ENCODE measurements at regions not wholly inside any gene's neighbourhood (a gene's known extent, or its start where the extent isn't known, plus 50 kb on each side); places are given as distances from the start of the nearest gene placed in this dataset.

DNA sequence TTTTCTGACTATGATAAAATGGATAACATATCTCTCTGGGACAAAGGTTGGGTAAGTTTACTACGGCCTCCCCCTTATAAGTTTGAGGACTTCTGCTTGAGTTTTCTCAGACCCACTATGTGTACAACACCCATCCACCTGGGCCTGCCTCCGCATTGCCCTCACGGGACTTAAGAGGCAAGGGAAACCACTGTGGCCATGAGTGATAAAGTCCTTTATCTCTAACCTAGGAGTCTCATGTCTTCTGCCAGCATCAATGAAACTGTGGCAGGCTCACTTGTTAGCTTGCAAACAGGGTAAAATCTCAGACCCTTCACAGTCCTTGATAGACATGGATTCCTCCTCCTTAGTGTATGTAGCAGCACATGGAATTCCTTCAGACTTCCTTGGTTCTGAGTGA, 173.4 kb upstream of the MYLIP start:
- no peak overlapping the region for H3K27ac Mint-ChIP-seq (ENCODE audit: unreplicated experiment)
- BruUV-seq (replicated peaks), result no TSS peak
- no peak for TF ChIP-seq CTCF (IDR thresholded peaks at IDR 0.05; ENCODE audit: unreplicated experiment)
- no peak overlapping the region for H3K4me3 Mint-ChIP-seq (ENCODE audit: low read depth, unreplicated experiment)
- intact Hi-C loops (cut with micrococcal nuclease; ENCODE audit: unreplicated experiment), result no loop called here
- no peak for DNase-seq
- H3K4me1 Mint-ChIP-seq (ENCODE audit: low read depth, unreplicated experiment), result peaks cover 23% of the 10 kb centered on the region
- CTCF ChIA-PET, result no interaction called here
- H3K27me3 Mint-ChIP-seq (ENCODE audit: unreplicated experiment), result no peaks in the 10 kb centered on the region
- H3K9me3 Mint-ChIP-seq (ENCODE audit: low read depth, unreplicated experiment), result no peaks in the 10 kb centered on the region
- no peaks in the 10 kb centered on the region for H3K36me3 Mint-ChIP-seq (ENCODE audit: insufficient read depth, unreplicated experiment)

GRCh38 chr6:15953152-15953880, 175.6 kb upstream of the MYLIP start:
- no peak for DNase-seq
- H3K4me3 Mint-ChIP-seq (ENCODE audit: low read depth, unreplicated experiment), result no peak overlapping the region
- no peak for TF ChIP-seq CTCF (IDR thresholded peaks at IDR 0.05; ENCODE audit: unreplicated experiment)
- H3K27ac Mint-ChIP-seq (ENCODE audit: unreplicated experiment), result no peak overlapping the region
- H3K27me3 Mint-ChIP-seq (ENCODE audit: unreplicated experiment), result no peaks in the 10 kb centered on the region
- peaks cover 35% of the 10 kb centered on the region for H3K4me1 Mint-ChIP-seq (ENCODE audit: low read depth, unreplicated experiment)
- intact Hi-C loops (cut with micrococcal nuclease; ENCODE audit: unreplicated experiment), result no loop called here
- no peaks in the 10 kb centered on the region for H3K9me3 Mint-ChIP-seq (ENCODE audit: low read depth, unreplicated experiment)
- H3K36me3 Mint-ChIP-seq (ENCODE audit: insufficient read depth, unreplicated experiment), result no peaks in the 10 kb centered on the region
- CTCF ChIA-PET, result no interaction called here
- BruUV-seq (replicated peaks), result no TSS peak

- H3K9me3 Mint-ChIP-seq (ENCODE audit: low read depth, unreplicated experiment), result no peaks in the 10 kb centered on the region
- H3K27me3 Mint-ChIP-seq (ENCODE audit: unreplicated experiment), result no peaks in the 10 kb centered on the region
- H3K4me3 Mint-ChIP-seq (ENCODE audit: low read depth, unreplicated experiment), result no peak overlapping the region
- intact Hi-C loops (cut with micrococcal nuclease; ENCODE audit: unreplicated experiment), result no loop called here
- TF ChIP-seq CTCF (IDR thresholded peaks at IDR 0.05; ENCODE audit: unreplicated experiment), result no peak
- no peak overlapping the region for H3K27ac Mint-ChIP-seq (ENCODE audit: unreplicated experiment)
- peaks cover 35% of the 10 kb centered on the region for H3K4me1 Mint-ChIP-seq (ENCODE audit: low read depth, unreplicated experiment)
- BruUV-seq (replicated peaks), result no TSS peak
- CTCF ChIA-PET, result no interaction called here
- H3K36me3 Mint-ChIP-seq (ENCODE audit: insufficient read depth, unreplicated experiment), result no peaks in the 10 kb centered on the region
- no peak for DNase-seq
Measured at GRCh38 chr6:15952231-15953151, 176.4 kb upstream of the MYLIP start.

- DNase-seq, result no peak
Measured at GRCh38 chr6:15950962-15951569, 177.8 kb upstream of the MYLIP start.

More at GRCh38 chr6:15950962-15951569, 177.8 kb upstream of the MYLIP start:
- Mint-ChIP-seq H3K4me1 (ENCODE audit: low read depth, unreplicated experiment) (peaks cover 22% of the 10 kb centered on the region), H3K4me3 (ENCODE audit: low read depth, unreplicated experiment) (no peak overlapping the region), H3K9me3 (ENCODE audit: low read depth, unreplicated experiment) (no peaks in the 10 kb centered on the region), H3K27ac (ENCODE audit: unreplicated experiment) (no peak overlapping the region), H3K36me3 (ENCODE audit: insufficient read depth, unreplicated experiment) (no peaks in the 10 kb centered on the region), H3K27me3 (ENCODE audit: unreplicated experiment) (no peaks in the 10 kb centered on the region)
- TF ChIP-seq CTCF (IDR thresholded peaks at IDR 0.05; ENCODE audit: unreplicated experiment), result no peak
- no TSS peak for BruUV-seq (replicated peaks)
- intact Hi-C loops (cut with micrococcal nuclease; ENCODE audit: unreplicated experiment), result no loop called here
- CTCF ChIA-PET, result no interaction called here
